H9 (cell line): ENCODE measurements at regions not wholly inside any gene's neighbourhood (a gene's known extent, or its start where the extent isn't known, plus 50 kb on each side); places are given as distances from the start of the nearest gene placed in this dataset.

Experiments used
- DNase-seq: peaks from one replicate; pipeline ENCODE4 v3.0.0-alpha.2; 2017
- H2AFZ ChIP-seq: one replicate; pipeline ENCODE4 v1.6.1; 2013; ENCODE audit warnings: mild to moderate bottlenecking, low read length, control low read depth, moderate library complexity
- H2AK5ac ChIP-seq: 2 replicates; pipeline ENCODE4 v1.6.1; 2013; ENCODE audit warnings: low read length, control low read depth, mixed read lengths; ENCODE audit not compliant: insufficient read length
- H2BK120ac ChIP-seq: one replicate; pipeline ENCODE4 v1.6.1; 2013; ENCODE audit warnings: low read depth, mild to moderate bottlenecking, low read length, control low read depth, inconsistent platforms; ENCODE audit not compliant: poor library complexity, severe bottlenecking
- H2BK12ac ChIP-seq: 2 replicates; pipeline ENCODE4 v1.6.1; 2013; ENCODE audit warnings: low read length, control low read depth, mixed read lengths, low read depth; ENCODE audit not compliant: insufficient read length
- H2BK15ac ChIP-seq: 2 replicates; pipeline ENCODE4 v1.6.1; 2013; ENCODE audit warnings: low read depth, low read length, control low read depth
- H2BK20ac ChIP-seq: one replicate; pipeline ENCODE4 v1.6.1; 2013; ENCODE audit warnings: low read depth, mild to moderate bottlenecking, low read length, control low read depth, inconsistent platforms; ENCODE audit not compliant: poor library complexity, severe bottlenecking
- H2BK5ac ChIP-seq: 2 replicates; pipeline ENCODE4 v1.6.1; 2013; ENCODE audit warnings: low read length, control low read depth, mixed read lengths; ENCODE audit not compliant: insufficient read length
- H3K14ac ChIP-seq: 2 replicates; pipeline ENCODE4 v1.6.1; 2013; ENCODE audit warnings: low read length, control low read depth; ENCODE audit not compliant: insufficient read depth
- H3K18ac ChIP-seq: 2 replicates; pipeline ENCODE4 v1.6.1; 2013; ENCODE audit warnings: low read depth, mild to moderate bottlenecking, mixed read lengths, low read length, control low read depth; ENCODE audit not compliant: insufficient read length
- H3K23ac ChIP-seq: 2 replicates; pipeline ENCODE4 v1.6.1; 2013; ENCODE audit warnings: low read length, control low read depth, mixed read lengths, low read depth; ENCODE audit not compliant: insufficient read length
- H3K23me2 ChIP-seq: 2 replicates; pipeline ENCODE4 v1.6.1; 2013; ENCODE audit warnings: low read depth, mild to moderate bottlenecking, mixed read lengths, low read length, control low read depth; ENCODE audit not compliant: insufficient read length, poor library complexity, severe bottlenecking
- H3K27ac ChIP-seq: 2 replicates; pipeline ENCODE4 v1.5.1; 2013; ENCODE audit warnings: low read length, control low read depth, mixed read lengths, low read depth; ENCODE audit not compliant: insufficient read length
- H3K27me3 ChIP-seq: 2 replicates; pipeline ENCODE4 v1.6.1; 2013; ENCODE audit warnings: low read length, control low read depth, inconsistent platforms; ENCODE audit not compliant: insufficient read depth
- H3K4ac ChIP-seq: 2 replicates; pipeline ENCODE4 v1.6.1; 2013; ENCODE audit warnings: low read depth, mild to moderate bottlenecking, control low read depth, inconsistent platforms, low read length, moderate library complexity
- H3K4me1 ChIP-seq: 2 replicates; pipeline ENCODE4 v1.6.1; 2013; ENCODE audit warnings: low read length, control low read depth, inconsistent platforms; ENCODE audit not compliant: insufficient read depth
- H3K4me2 ChIP-seq: 2 replicates; pipeline ENCODE4 v1.6.1; 2013; ENCODE audit warnings: low read length, control low read depth, mixed read lengths; ENCODE audit not compliant: insufficient read length, insufficient read depth
- H3K56ac ChIP-seq: 2 replicates; pipeline ENCODE4 v1.6.1; 2013; ENCODE audit warnings: low read depth, mild to moderate bottlenecking, mixed read lengths, low read length, control low read depth; ENCODE audit not compliant: insufficient read length
- H3K79me1 ChIP-seq: 2 replicates; pipeline ENCODE4 v1.6.1; 2013; ENCODE audit warnings: low read depth, mild to moderate bottlenecking, moderate library complexity, low read length, control low read depth, inconsistent platforms; ENCODE audit not compliant: insufficient read depth, poor library complexity, severe bottlenecking
- H3K79me2 ChIP-seq: 2 replicates; pipeline ENCODE4 v1.6.1; 2013; ENCODE audit warnings: low read length, control low read depth, inconsistent platforms; ENCODE audit not compliant: insufficient read depth
- H3K9ac ChIP-seq: 2 replicates; pipeline ENCODE4 v1.6.1; 2013; ENCODE audit warnings: low read length, control low read depth, mixed read lengths; ENCODE audit not compliant: insufficient read length; ENCODE audit errors: extremely low read depth
- H3K9me3 ChIP-seq: one replicate; pipeline ENCODE4 v1.6.1; 2013; ENCODE audit warnings: low read depth, low read length, inconsistent platforms; ENCODE audit not compliant: control insufficient read depth
- H3T11ph ChIP-seq: one replicate; pipeline ENCODE4 v1.6.1; 2013; ENCODE audit warnings: mild to moderate bottlenecking, low read length, control low read depth, inconsistent platforms
- H4K20me1 ChIP-seq: one replicate; pipeline ENCODE4 v1.6.1; 2013; ENCODE audit not compliant: control insufficient read depth, insufficient read length, insufficient read depth
- H4K5ac ChIP-seq: 2 replicates; pipeline ENCODE4 v1.6.1; 2013; ENCODE audit warnings: low read depth, mild to moderate bottlenecking, mixed read lengths, low read length, control low read depth; ENCODE audit not compliant: insufficient read length
- H4K8ac ChIP-seq: replicated peaks from 2 replicates; pipeline ENCODE4 v1.6.1; 2013; ENCODE audit warnings: low read length, control low read depth, mixed read lengths, low read depth; ENCODE audit not compliant: insufficient read length
- H4K91ac ChIP-seq: 2 replicates; pipeline ENCODE4 v1.6.1; 2013; ENCODE audit warnings: low read depth, mild to moderate bottlenecking, moderate library complexity, mixed read lengths, low read length, control low read depth; ENCODE audit not compliant: insufficient read length
- H3K27ac Mint-ChIP-seq, 3 experiments: 2 replicates in 2 of 3; 3 replicates in 1 of 3; pipeline ENCODE4 v1.8.0; 2020 to 2021; ENCODE audit warnings: mixed read lengths in 3 of 3, mild to moderate bottlenecking in 1 of 3, moderate library complexity in 1 of 3
- H3K27me3 Mint-ChIP-seq: 2 replicates; pipeline ENCODE4 v1.8.0; 2021; ENCODE audit warnings: low read depth, mild to moderate bottlenecking, moderate library complexity, mixed read lengths
- H3K36me3 Mint-ChIP-seq, 3 experiments: 2 replicates in 2 of 3; 3 replicates in 1 of 3; pipeline ENCODE4 v1.8.0; 2020 to 2021; ENCODE audit warnings: low read depth in 3 of 3, mixed read lengths in 3 of 3; ENCODE audit not compliant: insufficient read depth in 1 of 3
- H3K4me1 Mint-ChIP-seq, 2 experiments: 2 replicates each; pipeline ENCODE4 v1.8.0; 2020; ENCODE audit warnings: mixed read lengths in 2 of 2
- H3K4me3 Mint-ChIP-seq, 2 experiments: 2 replicates in 1 of 2; 3 replicates in 1 of 2; pipeline ENCODE4 v1.8.0; 2020 to 2021; ENCODE audit warnings: mild to moderate bottlenecking in 2 of 2, mixed read lengths in 2 of 2, moderate library complexity in 1 of 2
- H3K9me3 Mint-ChIP-seq, 2 experiments: 2 replicates in 1 of 2; 3 replicates in 1 of 2; pipeline ENCODE4 v1.8.0; 2020; ENCODE audit warnings: mild to moderate bottlenecking in 2 of 2, mixed read lengths in 2 of 2, moderate library complexity in 1 of 2
- WGBS: extraction: QIAGEN DNeasy Blood & Tissue Kit; methylation state at CpG from one replicate; pipeline ENCODE4 v1.1.7; 2013; ENCODE audit warnings: missing lambda C conversion rate, low lambda C conversion rate, mixed read lengths; ENCODE audit not compliant: insufficient read length; ENCODE audit errors: extremely low coverage; 5-methylcytosine and 5-hydroxymethylcytosine counted together
- TF ChIP-seq, protein P1 (sequence below): fragments of 200-600 bp; sonication (generic); conservative IDR thresholded peaks from 3 replicates; pipeline ENCODE4 v1.8.0; 2021; ENCODE audit warnings: antibody characterized with exemption, mild to moderate bottlenecking

DNA sequence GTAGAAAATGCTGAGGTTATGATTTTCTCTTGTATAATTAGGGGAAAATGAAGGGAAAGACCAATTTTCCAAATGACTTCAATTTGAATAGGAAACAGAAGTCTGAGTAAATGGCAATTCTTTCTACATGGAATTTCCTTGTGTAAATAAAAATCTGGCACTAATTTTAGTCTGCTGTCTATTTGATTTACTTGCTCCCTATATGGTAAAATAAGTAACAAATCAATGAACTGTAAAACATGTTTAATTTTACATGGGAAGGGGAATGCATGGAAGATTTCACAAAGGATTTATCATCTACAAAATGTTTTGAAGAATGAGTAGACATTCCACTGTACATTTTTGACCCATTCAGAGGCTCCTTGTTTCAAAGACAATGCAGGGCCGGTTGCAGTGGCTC lies 811.6 kb upstream of the GOT2 start:
- no peak overlapping the region for H2AFZ ChIP-seq
- H3K27me3 ChIP-seq = no peaks in the 10 kb centered on the region
- Mint-ChIP-seq H3K9me3 (no peaks in the 10 kb centered on the region), H3K4me1 (peaks cover 4 to 5% of the 10 kb centered on the region in 2 experiments; a peak in 3 of 4 replicates), H3K27me3 (no peaks in the 10 kb centered on the region), H3K36me3 (no peaks in the 10 kb centered on the region), H3K4me3 (no peak overlapping the region), H3K27ac (no peak overlapping the region)
- H3K9ac ChIP-seq = no peak overlapping the region
- no peak overlapping the region for H2BK5ac ChIP-seq
- no peak overlapping the region for H2BK20ac ChIP-seq
- no peak overlapping the region for H3K56ac ChIP-seq
- no peaks in the 10 kb centered on the region for H3K79me2 ChIP-seq
- H2BK12ac ChIP-seq = no peak overlapping the region
- no peaks in the 10 kb centered on the region for H3K79me1 ChIP-seq
- H3K9me3 ChIP-seq = no peaks in the 10 kb centered on the region
- no peaks in the 10 kb centered on the region for H3K23me2 ChIP-seq
- H3K4ac ChIP-seq = no peak overlapping the region
- H3K27ac ChIP-seq = no peak overlapping the region
- H4K20me1 ChIP-seq = no peaks in the 10 kb centered on the region
- H4K91ac ChIP-seq = no peak overlapping the region
- no peak overlapping the region for H2BK120ac ChIP-seq
- no peak overlapping the region for H3K18ac ChIP-seq
- H3K23ac ChIP-seq = no peak overlapping the region
- TF ChIP-seq, protein P1, sequence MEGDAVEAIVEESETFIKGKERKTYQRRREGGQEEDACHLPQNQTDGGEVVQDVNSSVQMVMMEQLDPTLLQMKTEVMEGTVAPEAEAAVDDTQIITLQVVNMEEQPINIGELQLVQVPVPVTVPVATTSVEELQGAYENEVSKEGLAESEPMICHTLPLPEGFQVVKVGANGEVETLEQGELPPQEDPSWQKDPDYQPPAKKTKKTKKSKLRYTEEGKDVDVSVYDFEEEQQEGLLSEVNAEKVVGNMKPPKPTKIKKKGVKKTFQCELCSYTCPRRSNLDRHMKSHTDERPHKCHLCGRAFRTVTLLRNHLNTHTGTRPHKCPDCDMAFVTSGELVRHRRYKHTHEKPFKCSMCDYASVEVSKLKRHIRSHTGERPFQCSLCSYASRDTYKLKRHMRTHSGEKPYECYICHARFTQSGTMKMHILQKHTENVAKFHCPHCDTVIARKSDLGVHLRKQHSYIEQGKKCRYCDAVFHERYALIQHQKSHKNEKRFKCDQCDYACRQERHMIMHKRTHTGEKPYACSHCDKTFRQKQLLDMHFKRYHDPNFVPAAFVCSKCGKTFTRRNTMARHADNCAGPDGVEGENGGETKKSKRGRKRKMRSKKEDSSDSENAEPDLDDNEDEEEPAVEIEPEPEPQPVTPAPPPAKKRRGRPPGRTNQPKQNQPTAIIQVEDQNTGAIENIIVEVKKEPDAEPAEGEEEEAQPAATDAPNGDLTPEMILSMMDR = no peak
- H3K4me1 ChIP-seq = no peaks in the 10 kb centered on the region
- H4K8ac ChIP-seq = no peak overlapping the region
- no peak overlapping the region for H2BK15ac ChIP-seq
- no peak overlapping the region for H4K5ac ChIP-seq
- WGBS = no CpG with 5 or more reads among the region's 1 CpG
- H3K14ac ChIP-seq = no peak overlapping the region
- H3K4me2 ChIP-seq = no peak overlapping the region
- no peak for DNase-seq
- H2AK5ac ChIP-seq = no peak overlapping the region
- no peak overlapping the region for H3T11ph ChIP-seq
